T-helper 9 cell (primary cell): ENCODE measurements at regions not wholly inside any gene's neighbourhood (a gene's known extent, or its start where the extent isn't known, plus 50 kb on each side); places are given as distances from the start of the nearest gene placed in this dataset.

Experiments
- DNase-seq: peaks from one replicate; pipeline ENCODE4 v3.0.0-alpha.2; 2020

GRCh38 chr14:89660166-89660565, 243.1 kb upstream of the FOXN3 start:
- DNase-seq: no peak

- DNase-seq: no peak
These were observed 242.1 kb upstream of the FOXN3 start for GRCh38 chr14:89658977-89659670.

- no peak for DNase-seq
These were observed 240.0 kb upstream of the FOXN3 start for GRCh38 chr14:89657014-89657413.

- no peak for DNase-seq
These were observed 238.0 kb upstream of the FOXN3 start for GRCh38 chr14:89654998-89655397.

GRCh38 chr14:89652352-89652751, 235.3 kb upstream of the FOXN3 start:
- no peak for DNase-seq

- DNase-seq: no peak
These were observed 234.8 kb upstream of the FOXN3 start for GRCh38 chr14:89651805-89652204.

- no peak for DNase-seq
These were observed 233.3 kb upstream of the FOXN3 start for GRCh38 chr14:89650077-89650978.

- DNase-seq: no peak
These were observed 232.5 kb upstream of the FOXN3 start for GRCh38 chr14:89649451-89650075.

- DNase-seq: no peak
These were observed 231.9 kb upstream of the FOXN3 start for GRCh38 chr14:89648924-89649323.

- DNase-seq: no peak
These were observed 231.5 kb upstream of the FOXN3 start for GRCh38 chr14:89648510-89648909.

GRCh38 chr14:89646971-89647370, 229.9 kb upstream of the FOXN3 start:
- DNase-seq: no peak

GRCh38 chr14:89644641-89645040, 227.6 kb upstream of the FOXN3 start:
- DNase-seq: no peak

- no peak for DNase-seq
These were observed 224.6 kb upstream of the FOXN3 start for GRCh38 chr14:89641495-89642175.

- no peak for DNase-seq
These were observed 223.1 kb upstream of the FOXN3 start for GRCh38 chr14:89640141-89640540.

- no peak for DNase-seq
These were observed 222.7 kb upstream of the FOXN3 start for GRCh38 chr14:89639687-89640086.

GRCh38 chr14:89638891-89639290, 221.9 kb upstream of the FOXN3 start:
- no peak for DNase-seq

- no peak for DNase-seq
These were observed 220.5 kb upstream of the FOXN3 start for GRCh38 chr14:89637581-89637980.

- DNase-seq: no peak
These were observed 218.6 kb upstream of the FOXN3 start for GRCh38 chr14:89635615-89636014.

GRCh38 chr14:89634037-89634436, 217.0 kb upstream of the FOXN3 start:
- no peak for DNase-seq

- no peak for DNase-seq
These were observed 213.2 kb upstream of the FOXN3 start for GRCh38 chr14:89630101-89630829.

- no peak for DNase-seq
These were observed 212.3 kb upstream of the FOXN3 start for GRCh38 chr14:89629383-89629782.

- DNase-seq: no peak
These were observed 211.5 kb upstream of the FOXN3 start for GRCh38 chr14:89628521-89628920.
